KG1 (cell line): ENCODE measurements at regions not wholly inside any gene's neighbourhood (a gene's known extent, or its start where the extent isn't known, plus 50 kb on each side); places are given as distances from the start of the nearest gene placed in this dataset.
"Not testable (repeated sequence)": the region's sequence is repeated elsewhere in the genome, so short reads cannot be mapped to it uniquely, and the experiment has no call there.

ENCODE experiments used
- DNase-seq: peaks from one replicate; lab custom pipeline; 2025; lab: John Stamatoyannopoulos, UW

DNA sequence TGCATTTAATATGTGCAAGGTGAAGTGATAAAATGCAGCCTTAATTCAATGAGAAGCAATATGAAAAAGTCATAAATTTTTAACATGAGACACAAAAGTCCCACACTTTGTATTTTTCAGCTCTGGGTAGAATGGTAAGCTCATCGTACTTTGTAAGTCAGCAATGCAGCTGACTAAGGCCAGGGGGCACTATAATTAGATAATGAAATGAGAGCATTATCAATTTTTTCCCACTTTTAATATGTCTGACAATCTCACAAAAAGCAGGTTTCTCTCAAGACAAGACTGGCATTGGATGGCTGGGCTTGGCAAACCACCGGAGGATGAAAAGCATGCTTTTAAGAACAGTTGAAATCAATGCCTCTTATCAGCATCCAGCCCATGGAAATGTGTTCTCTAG lies 162.8 kb downstream of the FAM174A start:
- DNase-seq, result no peak

DNA sequence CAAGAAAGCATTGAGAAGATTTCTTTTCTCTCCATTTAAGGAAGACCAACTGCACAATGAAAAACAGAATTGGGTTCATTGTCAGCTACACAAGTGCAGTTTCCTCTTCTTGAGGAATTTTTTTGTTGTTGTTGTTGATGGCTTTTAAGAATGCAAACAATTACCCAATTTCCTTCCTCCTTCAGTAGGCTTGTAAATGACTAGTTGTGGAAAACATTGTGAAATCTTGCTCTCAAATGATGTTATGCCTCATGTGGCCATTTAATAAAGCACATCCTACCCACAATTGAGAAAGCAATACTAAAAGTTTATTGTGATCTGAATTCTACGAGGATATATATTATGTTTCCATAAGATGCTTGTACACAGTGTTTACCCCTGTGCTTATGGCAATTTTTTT lies 171.6 kb downstream of the FAM174A start:
- peak; percentile 3 for DNase-seq

DNA sequence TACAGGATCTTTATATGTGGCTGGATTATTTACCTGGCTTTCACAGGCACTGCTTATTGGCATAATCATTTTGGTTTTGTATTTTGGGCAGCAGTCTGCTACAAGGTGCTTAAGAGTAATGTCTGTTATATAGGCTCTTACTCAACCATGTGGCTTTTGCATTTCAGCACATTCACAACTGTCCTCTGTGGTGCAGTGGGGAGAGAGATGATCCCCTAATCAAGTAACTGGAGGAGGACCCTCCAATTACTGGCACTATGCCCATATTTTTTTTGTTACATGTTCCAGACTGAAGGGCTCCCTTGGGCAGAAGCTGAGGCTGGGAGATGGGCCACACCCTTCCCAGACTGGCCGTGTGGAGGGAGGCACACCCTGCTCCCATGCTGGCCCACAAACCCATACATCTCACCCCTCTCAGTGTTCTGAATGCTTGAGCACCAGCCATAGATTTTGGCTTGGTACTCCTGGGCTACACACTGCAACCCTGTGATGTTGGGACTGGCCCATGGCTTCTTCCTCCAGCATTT lies 173.5 kb downstream of the FAM174A start:
- DNase-seq, result no peak

DNA sequence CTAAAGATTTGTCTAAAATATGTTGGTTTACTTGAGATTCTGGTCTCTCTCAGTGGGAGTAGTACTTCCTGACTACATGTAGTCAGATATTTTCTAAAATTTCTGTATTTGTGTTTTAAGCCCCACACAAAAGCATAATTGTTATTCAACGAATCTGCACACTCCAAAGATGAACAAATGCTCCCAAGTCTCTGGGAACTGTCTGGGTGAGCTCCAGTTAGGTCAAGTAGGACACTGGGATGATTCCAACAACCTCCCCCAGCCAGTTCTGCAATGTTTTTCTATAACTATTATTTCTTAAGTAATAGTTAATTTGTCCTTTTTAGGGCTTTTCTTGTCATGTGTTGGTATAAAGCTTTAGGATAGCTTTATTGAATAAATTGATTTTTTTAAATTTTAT lies 174.6 kb downstream of the FAM174A start:
- no peak for DNase-seq

DNA sequence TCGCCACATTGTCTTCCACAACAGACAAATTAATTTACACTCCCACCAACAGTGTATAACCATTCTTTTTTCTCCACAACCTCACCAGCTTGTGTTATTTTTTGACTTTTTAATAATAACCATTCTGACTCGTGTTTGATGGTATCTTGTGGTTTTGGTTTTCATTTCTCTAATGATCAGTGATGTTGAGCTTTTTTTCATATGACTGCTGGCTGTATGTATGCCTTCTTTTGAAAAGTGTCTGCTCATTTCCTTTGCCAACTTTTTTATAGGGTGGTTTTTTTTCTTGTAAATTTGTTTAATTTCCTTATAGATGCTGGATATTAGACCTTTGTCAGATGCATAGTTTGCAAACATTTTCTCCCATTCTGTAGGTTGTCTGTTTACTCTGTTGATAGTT lies 179.6 kb downstream of the FAM174A start:
- not testable (repeated sequence) for DNase-seq

DNA sequence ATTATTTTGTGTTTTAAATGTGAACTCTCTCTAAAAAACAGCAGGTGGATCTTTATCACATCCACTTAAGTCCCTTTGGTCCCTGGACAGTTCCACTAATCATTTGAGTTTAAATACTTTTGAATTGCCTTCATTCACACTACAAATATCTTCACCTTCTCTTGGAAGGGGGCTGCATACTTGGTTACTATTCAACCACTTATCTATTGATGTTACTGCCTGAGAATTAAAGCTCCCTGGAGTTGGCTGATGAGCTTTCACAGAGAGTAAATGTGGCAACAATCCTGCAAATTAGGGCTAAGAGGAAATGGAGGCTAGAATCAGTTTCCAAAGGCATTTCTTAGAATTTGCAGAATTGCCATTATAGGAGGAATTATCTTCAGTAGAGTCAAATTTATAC lies 180.4 kb downstream of the ST8SIA4 start:
- DNase-seq, result no peak

DNA sequence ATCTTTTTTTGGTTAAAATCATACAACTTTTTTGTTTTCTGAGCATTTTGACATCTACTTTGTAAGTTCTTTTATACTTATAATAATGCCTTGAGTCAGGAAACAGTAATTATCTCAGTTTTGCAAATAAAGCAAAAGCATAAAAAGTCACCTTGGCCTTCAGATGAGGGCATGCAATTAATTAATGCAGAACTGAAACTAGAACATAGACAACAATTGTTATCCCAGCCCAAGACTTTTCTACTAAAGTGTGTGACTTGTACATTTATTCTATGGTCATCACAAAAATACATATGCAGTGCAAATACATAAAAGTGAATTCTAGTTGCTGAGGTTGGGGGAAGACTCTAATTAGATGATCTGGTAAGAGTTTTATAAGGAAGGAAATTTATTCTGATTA lies 179.9 kb downstream of the ST8SIA4 start:
- no peak for DNase-seq

DNA sequence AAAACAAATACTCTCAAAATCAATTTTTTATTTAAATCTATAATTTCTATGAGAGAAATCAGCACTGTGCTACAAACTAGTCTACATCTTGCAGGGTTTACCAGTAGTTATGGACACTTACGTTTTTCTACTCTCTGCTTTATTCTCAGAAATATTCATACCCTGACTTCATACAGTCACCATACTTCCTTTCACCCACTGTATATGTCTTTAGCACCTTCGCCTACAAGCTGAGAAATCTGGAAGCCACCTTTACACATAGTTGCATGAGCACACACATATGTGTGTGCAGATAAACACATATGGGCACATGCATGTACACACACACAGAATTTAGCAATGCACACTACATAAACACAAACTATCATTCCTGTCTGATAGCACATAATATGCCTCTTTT lies 177.0 kb downstream of the ST8SIA4 start:
- no peak for DNase-seq

DNA sequence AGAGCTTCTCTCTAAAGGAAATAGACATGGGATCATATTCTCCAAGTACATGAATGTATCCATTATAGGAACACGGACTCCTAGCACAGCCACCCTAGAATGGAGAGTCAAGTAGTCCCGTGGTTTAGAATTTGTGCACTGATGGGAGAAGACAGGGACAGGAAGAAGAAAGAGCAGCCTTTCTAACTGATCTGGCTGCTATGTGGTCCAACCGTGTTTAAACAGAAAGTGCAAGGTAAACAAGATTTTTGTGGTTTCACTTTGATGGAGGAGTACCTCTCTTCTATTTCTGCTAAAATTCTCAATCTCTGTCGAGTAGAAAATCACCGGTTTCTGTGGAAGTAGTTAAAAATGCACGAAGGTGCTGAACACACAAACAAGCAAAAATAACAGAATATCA lies 171.3 kb downstream of the ST8SIA4 start:
- no peak for DNase-seq

DNA sequence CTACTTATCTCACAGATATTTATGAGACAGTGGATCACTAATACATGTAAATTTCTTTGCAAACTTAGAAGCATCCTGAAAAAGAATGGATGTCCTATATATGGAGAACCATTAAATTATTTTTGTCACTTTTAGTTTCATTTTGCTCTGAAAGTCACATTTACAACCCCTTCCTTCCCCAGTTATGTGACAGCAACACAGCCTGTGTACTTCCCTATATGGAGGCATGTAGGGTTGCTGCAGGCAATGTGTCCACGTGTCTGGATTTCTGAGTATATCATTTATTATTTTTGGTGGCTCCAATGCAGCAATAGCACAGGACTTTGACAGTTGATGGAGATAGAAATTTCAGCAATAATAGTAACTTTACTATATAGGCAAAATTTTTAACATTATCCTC lies 156.4 kb downstream of the ST8SIA4 start:
- no peak for DNase-seq

DNA sequence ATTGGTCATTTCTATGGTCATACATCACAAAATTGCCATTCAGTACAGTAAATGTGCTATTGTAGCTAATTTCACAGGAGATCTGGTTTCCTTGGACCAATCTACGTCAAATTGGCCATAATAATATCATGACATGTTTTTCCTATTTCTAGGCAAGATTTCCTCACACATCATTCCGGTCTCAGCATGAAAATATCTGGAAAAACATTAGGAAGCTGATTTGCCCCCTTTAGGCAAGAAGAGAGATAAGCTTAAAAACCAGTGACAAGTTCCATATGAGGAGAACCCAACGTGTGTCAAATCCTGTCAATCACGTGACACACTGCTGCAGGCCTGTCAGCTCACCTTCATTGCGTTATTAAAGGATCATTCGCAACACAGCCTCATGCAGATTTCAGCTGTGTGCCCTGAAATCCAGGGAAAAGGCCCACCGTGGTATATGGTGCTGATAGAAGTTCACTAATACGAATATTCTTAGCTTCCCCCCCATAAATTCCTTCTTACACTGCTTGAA lies 153.3 kb downstream of the ST8SIA4 start:
- no peak for DNase-seq

DNA sequence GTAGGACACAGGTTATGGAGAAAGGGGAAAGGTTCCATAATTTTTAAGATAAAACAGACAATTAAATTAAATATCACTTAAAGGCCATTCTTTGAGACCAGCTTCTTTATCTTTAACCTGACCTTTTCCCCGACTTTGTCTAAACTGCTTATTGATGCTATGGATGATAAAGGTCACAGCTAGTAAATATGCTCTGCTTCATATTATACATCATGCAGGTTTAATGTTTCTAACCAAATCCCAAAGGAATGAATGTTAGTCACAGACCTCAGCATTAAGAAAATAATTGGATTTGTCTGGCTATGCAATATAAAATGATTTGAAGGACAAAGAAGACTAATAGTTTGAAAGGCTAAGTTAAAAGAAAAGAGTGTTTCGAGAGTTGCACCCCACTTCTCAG lies 147.6 kb downstream of the ST8SIA4 start:
- no peak for DNase-seq
